Mammary epithelial cell (primary cell): ENCODE measurements at regions not wholly inside any gene's neighbourhood (a gene's known extent, or its start where the extent isn't known, plus 50 kb on each side); places are given as distances from the start of the nearest gene placed in this dataset.

Source experiments
- EZH2 ChIP-seq: IDR thresholded peaks from 2 replicates; pipeline ENCODE4 v1.6.1; 2012; ENCODE audit warnings: low read length, inconsistent platforms, borderline replicate concordance
- TF ChIP-seq, protein P1 (sequence below), 2 donors: IDR thresholded peaks in 1 of 2; conservative IDR thresholded peaks in 1 of 2; 2 replicates each; pipeline ENCODE4 v1.5.1; 2011 to 2012; ENCODE audit warnings: inconsistent platforms in 2 of 2, low read length in 2 of 2, mild to moderate bottlenecking in 2 of 2, control low read depth in 1 of 2, low read depth in 1 of 2; ENCODE audit not compliant: insufficient read depth in 1 of 2; ENCODE audit errors: extremely low read depth in 1 of 2

DNA sequence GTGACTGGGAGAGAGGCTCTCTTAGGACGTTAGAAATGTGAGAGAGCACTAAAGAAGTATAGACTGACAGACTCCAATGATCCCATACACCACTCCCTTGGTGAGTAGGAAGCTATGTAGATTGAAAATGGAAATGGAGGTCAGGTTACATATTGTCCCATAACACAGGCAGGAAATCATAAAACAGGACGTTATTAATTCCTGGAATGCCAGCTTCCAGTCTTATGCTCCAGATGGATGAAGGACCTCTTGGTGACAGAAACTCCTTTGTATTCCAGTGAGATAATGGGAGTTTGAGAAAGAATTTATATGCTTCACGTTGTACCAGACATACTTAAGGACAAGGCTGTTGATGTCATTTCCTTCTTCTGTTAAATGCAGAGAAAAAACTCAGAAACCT is 338.2 kb upstream of the ITGA1 start:
- TF ChIP-seq, protein P1, sequence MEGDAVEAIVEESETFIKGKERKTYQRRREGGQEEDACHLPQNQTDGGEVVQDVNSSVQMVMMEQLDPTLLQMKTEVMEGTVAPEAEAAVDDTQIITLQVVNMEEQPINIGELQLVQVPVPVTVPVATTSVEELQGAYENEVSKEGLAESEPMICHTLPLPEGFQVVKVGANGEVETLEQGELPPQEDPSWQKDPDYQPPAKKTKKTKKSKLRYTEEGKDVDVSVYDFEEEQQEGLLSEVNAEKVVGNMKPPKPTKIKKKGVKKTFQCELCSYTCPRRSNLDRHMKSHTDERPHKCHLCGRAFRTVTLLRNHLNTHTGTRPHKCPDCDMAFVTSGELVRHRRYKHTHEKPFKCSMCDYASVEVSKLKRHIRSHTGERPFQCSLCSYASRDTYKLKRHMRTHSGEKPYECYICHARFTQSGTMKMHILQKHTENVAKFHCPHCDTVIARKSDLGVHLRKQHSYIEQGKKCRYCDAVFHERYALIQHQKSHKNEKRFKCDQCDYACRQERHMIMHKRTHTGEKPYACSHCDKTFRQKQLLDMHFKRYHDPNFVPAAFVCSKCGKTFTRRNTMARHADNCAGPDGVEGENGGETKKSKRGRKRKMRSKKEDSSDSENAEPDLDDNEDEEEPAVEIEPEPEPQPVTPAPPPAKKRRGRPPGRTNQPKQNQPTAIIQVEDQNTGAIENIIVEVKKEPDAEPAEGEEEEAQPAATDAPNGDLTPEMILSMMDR (conservative IDR thresholded peaks at IDR 0.05 in 1 of 2, IDR thresholded peaks at IDR 0.05 in 1 of 2; ENCODE audit: extremely low read depth in 1 of 2, insufficient read depth in 1 of 2, low read depth in 1 of 2, low read length in 2 of 2), result no peak
- no peak for TF ChIP-seq EZH2
